ENCODE measurements at regions not wholly inside any gene's neighbourhood (a gene's known extent, or its start where the extent isn't known, plus 50 kb on each side); places are given as distances from the start of the nearest gene placed in this dataset.

DNA sequence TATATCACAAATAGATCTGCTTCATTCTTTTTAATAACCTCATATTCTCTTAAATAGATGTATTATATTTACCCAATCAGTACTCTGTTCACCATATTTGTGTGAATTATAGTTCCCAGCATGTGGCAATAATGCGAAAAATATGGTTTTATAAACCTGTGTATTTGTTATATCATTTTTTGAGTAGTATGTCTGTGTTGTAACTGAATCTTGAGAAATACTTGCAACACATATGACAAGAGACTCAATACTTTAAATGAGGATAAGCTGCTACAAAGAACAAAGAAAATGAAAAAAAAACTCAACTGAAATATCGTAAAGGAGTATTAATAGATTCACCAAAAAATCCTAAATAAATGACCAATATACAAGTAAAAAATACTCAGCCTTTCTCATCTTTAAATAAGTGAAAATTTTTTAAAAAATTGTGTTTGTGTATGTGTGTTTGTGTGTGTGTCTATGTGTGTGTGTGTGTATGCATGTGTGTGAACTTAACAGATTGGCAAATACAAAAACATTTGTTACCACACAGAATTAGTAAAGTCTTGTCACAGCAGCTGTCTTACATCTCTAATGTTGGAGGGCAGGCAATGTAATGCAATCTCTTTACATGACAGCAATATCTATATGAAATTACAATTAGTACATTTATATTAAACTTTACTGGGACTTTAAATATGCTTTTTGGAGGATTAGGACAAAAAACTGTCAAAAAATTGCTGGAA lies 441.9 kb upstream of the MGAT4C start:
- H3K36me3 Mint-ChIP-seq (ENCODE audit: unreplicated experiment) = no peaks in the 10 kb centered on the region
- H3K27me3 Mint-ChIP-seq (ENCODE audit: unreplicated experiment) = no peaks in the 10 kb centered on the region
- TF ChIP-seq, protein P1, sequence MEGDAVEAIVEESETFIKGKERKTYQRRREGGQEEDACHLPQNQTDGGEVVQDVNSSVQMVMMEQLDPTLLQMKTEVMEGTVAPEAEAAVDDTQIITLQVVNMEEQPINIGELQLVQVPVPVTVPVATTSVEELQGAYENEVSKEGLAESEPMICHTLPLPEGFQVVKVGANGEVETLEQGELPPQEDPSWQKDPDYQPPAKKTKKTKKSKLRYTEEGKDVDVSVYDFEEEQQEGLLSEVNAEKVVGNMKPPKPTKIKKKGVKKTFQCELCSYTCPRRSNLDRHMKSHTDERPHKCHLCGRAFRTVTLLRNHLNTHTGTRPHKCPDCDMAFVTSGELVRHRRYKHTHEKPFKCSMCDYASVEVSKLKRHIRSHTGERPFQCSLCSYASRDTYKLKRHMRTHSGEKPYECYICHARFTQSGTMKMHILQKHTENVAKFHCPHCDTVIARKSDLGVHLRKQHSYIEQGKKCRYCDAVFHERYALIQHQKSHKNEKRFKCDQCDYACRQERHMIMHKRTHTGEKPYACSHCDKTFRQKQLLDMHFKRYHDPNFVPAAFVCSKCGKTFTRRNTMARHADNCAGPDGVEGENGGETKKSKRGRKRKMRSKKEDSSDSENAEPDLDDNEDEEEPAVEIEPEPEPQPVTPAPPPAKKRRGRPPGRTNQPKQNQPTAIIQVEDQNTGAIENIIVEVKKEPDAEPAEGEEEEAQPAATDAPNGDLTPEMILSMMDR (IDR thresholded peaks at IDR 0.05; ENCODE audit: partially characterized antibody, unreplicated experiment) = no peak
- H3K9me3 Mint-ChIP-seq (ENCODE audit: unreplicated experiment) = peaks cover 2% of the 10 kb centered on the region
- H3K27ac Mint-ChIP-seq (ENCODE audit: unreplicated experiment) = peak overlapping the region; percentile 64
- peak overlapping the region; percentile 32 for H3K4me3 Mint-ChIP-seq (ENCODE audit: unreplicated experiment)
- H3K4me1 Mint-ChIP-seq (ENCODE audit: low read depth, unreplicated experiment) = peaks cover 10% of the 10 kb centered on the region
- no peak for DNase-seq

DNA sequence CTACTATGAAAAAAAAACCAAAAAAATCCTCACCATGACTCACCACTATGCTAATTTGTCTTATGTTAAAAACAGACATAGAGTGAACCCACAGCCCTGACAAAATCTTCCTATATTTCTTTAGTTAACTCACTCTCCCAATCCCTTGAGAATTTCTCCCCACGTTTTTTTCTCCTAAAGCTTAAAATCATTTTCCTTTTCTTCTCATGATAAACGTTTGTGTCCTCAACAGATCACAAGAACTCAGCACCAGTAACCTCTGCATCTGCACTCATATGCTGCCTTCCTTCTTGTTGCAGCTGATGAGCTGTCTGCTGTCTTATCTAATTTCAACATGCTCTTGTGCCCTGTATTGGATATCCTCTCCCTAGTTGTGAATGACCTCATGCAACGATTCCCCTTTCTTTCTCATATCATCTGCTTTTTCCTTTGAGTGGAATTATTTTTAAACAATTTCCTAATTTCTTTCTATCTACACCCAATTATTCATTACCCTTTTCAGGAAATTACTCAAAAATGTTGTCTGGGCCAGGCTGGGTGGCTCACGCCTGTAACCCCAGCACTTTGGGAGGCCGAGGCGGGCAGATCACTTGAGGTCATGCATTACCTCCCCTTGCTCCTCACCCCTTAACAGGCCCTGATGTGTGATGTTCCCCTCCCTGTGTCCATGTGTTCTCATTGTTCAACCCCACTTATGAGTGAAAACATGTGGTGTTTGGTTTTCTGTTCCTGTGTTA lies 427.5 kb upstream of the MGAT4C start:
- H3K27me3 Mint-ChIP-seq (ENCODE audit: unreplicated experiment) = peaks cover 2% of the 10 kb centered on the region
- no peak overlapping the region for H3K4me3 Mint-ChIP-seq (ENCODE audit: unreplicated experiment)
- peaks cover 23% of the 10 kb centered on the region for H3K36me3 Mint-ChIP-seq (ENCODE audit: unreplicated experiment)
- H3K9me3 Mint-ChIP-seq (ENCODE audit: unreplicated experiment) = peaks cover 7% of the 10 kb centered on the region
- no peak for DNase-seq
- peak overlapping the region; percentile 69 for H3K27ac Mint-ChIP-seq (ENCODE audit: unreplicated experiment)
- TF ChIP-seq, protein P1 (IDR thresholded peaks at IDR 0.05; ENCODE audit: partially characterized antibody, unreplicated experiment) = no peak
- H3K4me1 Mint-ChIP-seq (ENCODE audit: low read depth, unreplicated experiment) = peaks cover 5% of the 10 kb centered on the region

DNA sequence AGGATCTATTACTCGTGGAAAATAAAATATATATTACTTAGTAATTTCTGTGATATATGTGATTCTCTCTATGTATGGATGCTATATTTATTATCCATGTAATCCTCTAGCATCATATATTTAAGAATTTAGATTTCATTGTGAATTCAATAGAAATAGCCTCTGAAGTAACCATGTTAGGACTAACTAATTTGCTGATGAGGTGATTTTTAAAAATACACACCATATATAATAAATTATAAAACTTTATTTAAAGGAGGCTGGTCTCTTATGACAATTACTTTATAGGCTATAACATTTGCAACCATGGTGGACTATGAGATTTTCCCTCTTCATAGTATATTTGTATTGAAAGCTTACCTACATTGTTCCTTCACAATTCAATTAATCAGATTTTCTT lies 424.9 kb upstream of the MGAT4C start:
- Mint-ChIP-seq H3K9me3 (ENCODE audit: unreplicated experiment) (peaks cover 5% of the 10 kb centered on the region), H3K27me3 (ENCODE audit: unreplicated experiment) (no peaks in the 10 kb centered on the region), H3K4me3 (ENCODE audit: unreplicated experiment) (no peak overlapping the region), H3K4me1 (ENCODE audit: low read depth, unreplicated experiment) (peaks cover 5% of the 10 kb centered on the region), H3K27ac (ENCODE audit: unreplicated experiment) (no peak overlapping the region), H3K36me3 (ENCODE audit: unreplicated experiment) (no peaks in the 10 kb centered on the region)
- TF ChIP-seq, protein P1 (IDR thresholded peaks at IDR 0.05; ENCODE audit: partially characterized antibody, unreplicated experiment) = no peak
- no peak for DNase-seq

DNA sequence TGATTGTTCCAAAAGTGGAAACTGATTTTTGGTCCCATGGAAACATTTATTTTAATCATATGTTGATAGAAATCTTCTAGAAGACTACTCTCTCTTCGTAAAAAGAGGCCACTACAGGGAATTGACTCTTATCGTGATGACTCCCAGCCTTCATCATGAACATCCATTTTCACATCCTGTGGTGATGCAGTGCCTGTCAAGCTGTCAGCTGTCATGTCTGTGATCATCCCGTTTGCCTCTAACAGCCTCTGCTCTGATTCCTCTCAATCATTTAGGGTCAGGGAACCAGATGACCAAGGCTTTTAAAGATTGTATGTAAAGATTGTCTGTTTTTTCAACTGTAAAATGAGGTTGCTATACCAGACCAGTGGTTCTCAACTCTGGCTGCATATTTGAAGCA lies 419.0 kb upstream of the MGAT4C start:
- no peaks in the 10 kb centered on the region for H3K36me3 Mint-ChIP-seq (ENCODE audit: unreplicated experiment)
- H3K9me3 Mint-ChIP-seq (ENCODE audit: unreplicated experiment) = no peaks in the 10 kb centered on the region
- H3K4me1 Mint-ChIP-seq (ENCODE audit: low read depth, unreplicated experiment) = peaks cover 10% of the 10 kb centered on the region
- no peak overlapping the region for H3K4me3 Mint-ChIP-seq (ENCODE audit: unreplicated experiment)
- TF ChIP-seq, protein P1 (IDR thresholded peaks at IDR 0.05; ENCODE audit: partially characterized antibody, unreplicated experiment) = no peak
- H3K27ac Mint-ChIP-seq (ENCODE audit: unreplicated experiment) = peak overlapping the region; percentile 73
- DNase-seq = no peak
- H3K27me3 Mint-ChIP-seq (ENCODE audit: unreplicated experiment) = peaks cover 2% of the 10 kb centered on the region

DNA sequence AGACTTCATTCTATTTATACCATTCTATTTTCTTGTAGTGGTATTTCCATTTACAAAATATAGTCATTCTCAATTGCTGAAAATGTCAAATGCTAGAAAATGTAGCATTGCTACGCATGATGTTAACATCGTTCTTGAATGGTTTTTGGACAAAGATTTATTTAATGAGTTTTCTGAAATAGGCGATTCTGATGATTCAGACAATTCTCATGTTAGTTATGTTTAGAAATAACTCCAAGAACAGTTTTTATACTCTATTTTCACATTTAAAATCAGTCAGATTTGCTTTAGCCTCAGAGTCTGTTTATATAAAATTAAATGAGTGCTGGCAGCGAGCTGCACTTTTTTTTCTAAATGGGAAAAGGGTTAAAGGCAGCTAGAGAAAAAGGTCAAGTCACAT lies 414.8 kb upstream of the MGAT4C start:
- H3K27ac Mint-ChIP-seq (ENCODE audit: unreplicated experiment) = no peak overlapping the region
- H3K4me3 Mint-ChIP-seq (ENCODE audit: unreplicated experiment) = no peak overlapping the region
- DNase-seq = no peak

More for the DNA sequence above, 414.8 kb upstream of the MGAT4C start:
- H3K36me3 Mint-ChIP-seq (ENCODE audit: unreplicated experiment) = no peaks in the 10 kb centered on the region
- H3K27me3 Mint-ChIP-seq (ENCODE audit: unreplicated experiment) = peaks cover 2% of the 10 kb centered on the region
- peaks cover 2% of the 10 kb centered on the region for H3K9me3 Mint-ChIP-seq (ENCODE audit: unreplicated experiment)
- H3K4me1 Mint-ChIP-seq (ENCODE audit: low read depth, unreplicated experiment) = peaks cover 10% of the 10 kb centered on the region
- TF ChIP-seq, protein P1 (IDR thresholded peaks at IDR 0.05; ENCODE audit: partially characterized antibody, unreplicated experiment) = no peak

Measured in glutamatergic neuron (in vitro differentiated cells).